ENCODE measurements at regions not wholly inside any gene's neighbourhood (a gene's known extent, or its start where the extent isn't known, plus 50 kb on each side); places are given as distances from the start of the nearest gene placed in this dataset.
"Not testable (repeated sequence)": the region's sequence is repeated elsewhere in the genome, so short reads cannot be mapped to it uniquely, and the experiment has no call there.

DNA sequence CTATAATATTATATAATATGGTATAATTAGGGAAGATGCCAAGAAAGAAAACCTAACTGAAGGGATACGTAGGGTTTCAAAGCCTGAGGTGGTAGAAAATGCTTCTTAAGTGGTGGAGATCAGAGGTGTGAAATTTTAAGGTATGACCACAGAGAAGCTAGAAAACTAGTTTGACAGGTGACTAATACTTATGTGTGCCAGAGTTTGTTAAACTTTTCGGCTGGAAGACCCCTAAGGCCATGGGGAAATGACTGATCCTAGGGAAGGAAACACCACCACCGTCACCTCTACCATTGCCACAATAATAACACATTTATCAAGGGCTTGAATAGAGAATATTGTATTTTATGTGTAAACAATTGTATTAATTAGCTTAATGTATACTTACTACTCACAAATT, 261.4 kb upstream of the GBE1 start:
- no peak for DNase-seq (ENCODE audit: low spot score)

DNA sequence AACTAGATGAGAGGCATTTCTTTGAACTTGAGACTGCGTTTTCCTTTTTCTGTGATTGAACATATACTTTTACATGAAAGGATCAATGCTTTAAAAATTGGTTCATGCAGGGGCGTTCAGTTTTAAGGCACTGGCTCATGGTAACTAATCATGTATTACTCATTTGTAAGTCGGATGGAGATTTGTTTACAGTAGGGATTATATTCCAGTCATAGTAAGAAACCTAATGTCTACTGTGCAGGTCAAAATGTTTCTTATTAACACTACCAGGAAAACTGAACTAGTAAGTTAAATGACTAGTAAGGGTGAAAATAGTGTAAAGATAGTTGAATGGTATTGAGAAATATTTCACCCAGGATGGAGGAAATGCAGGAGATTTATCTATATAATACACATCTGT, 258.8 kb upstream of the GBE1 start:
- no peak for DNase-seq (ENCODE audit: low spot score)

- no peak for DNase-seq (ENCODE audit: low spot score)
Measured at GRCh38 chr3:82015241-82015640, 253.8 kb upstream of the GBE1 start.

GRCh38 chr3:82012775-82013174, 251.3 kb upstream of the GBE1 start:
- no peak for DNase-seq (ENCODE audit: low spot score)

- no peak for DNase-seq (ENCODE audit: low spot score)
Measured at GRCh38 chr3:82011336-82011735, 249.9 kb upstream of the GBE1 start.

- DNase-seq (ENCODE audit: low spot score): no peak
Measured at GRCh38 chr3:82005266-82005665, 243.8 kb upstream of the GBE1 start.

DNA sequence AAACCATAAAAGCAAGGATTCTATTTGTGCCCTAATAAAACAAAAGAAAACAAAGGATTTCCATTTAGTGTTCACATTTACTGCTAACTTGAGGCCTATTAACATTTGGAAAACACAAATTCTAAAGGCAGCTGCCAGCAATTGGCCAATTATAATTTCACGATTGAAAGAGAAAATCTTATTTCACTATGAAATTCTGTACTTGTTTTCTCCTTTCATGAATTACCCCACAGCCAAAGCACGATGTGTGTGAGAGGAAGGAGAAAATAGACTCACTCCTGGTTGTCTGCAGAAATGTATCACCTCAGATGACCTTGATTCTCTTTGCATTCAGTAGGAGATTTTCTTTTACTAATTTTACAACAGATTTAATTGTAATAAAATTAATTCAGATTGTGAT, 242.8 kb upstream of the GBE1 start:
- DNase-seq (ENCODE audit: low spot score): no peak

GRCh38 chr3:82002986-82003642, 241.7 kb upstream of the GBE1 start:
- DNase-seq (ENCODE audit: low spot score): no peak

- DNase-seq (ENCODE audit: low spot score): no peak
Measured at GRCh38 chr3:82002491-82002890, 241.0 kb upstream of the GBE1 start.

- no peak for DNase-seq (ENCODE audit: low spot score)
Measured at GRCh38 chr3:82001276-82001923, 240.0 kb upstream of the GBE1 start.

GRCh38 chr3:82000773-82001172, 239.3 kb upstream of the GBE1 start:
- DNase-seq (ENCODE audit: low spot score): no peak

GRCh38 chr3:82000350-82000749, 238.9 kb upstream of the GBE1 start:
- DNase-seq (ENCODE audit: low spot score): no peak

- DNase-seq (ENCODE audit: low spot score): no peak
Measured at GRCh38 chr3:81998907-81999306, 237.5 kb upstream of the GBE1 start.

DNA sequence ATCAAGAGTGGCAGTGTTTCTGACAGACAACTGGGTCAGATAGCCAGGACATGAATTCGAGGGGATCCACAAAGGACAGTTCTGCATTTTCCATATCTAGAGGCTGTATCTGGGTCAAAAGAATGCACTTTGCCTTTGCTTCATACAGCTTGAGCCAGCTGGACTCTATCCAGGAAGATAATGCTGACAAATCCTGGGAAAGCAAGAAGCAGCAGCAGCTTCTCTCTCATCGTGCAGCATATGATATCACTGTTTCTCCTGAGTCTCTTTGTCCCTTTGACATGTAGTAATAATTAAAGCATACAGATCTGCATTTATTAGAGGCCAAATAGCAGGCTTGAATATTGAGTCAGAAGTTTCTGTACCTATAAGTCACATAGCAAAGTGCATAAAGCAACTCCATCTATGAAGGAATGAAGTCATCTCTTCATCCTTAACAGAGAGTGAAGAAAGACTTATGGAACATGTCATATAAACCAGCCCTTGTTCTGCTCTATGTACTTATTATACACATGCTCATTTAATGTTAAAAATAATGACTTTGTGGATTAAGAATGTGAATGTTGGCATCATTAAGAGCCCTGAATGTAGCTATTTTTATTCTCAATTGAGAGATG, 236.8 kb upstream of the GBE1 start:
- no peak for DNase-seq (ENCODE audit: low spot score)

GRCh38 chr3:81997390-81997789, 235.9 kb upstream of the GBE1 start:
- DNase-seq (ENCODE audit: low spot score): no peak

DNA sequence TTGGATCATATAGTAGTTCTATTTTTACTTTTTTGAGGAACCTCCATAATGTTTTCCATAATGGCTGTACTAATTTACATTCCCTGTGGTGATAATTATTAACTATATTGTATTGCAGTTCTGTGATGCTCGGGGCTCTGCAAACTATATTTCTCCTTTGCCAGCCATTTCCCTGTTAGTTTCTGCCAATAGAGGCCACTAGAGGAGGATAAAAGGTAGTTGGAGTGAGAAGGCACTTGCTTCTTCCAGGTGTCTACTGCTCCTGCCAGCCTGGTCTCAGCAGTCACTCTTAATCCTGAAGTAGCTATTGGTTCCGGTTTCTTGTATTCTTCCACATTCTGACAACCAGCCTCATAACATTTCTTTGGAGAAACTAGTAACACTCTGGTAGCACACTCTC, 233.9 kb upstream of the GBE1 start:
- DNase-seq (ENCODE audit: low spot score): no peak

GRCh38 chr3:81989758-81990157, 228.3 kb upstream of the GBE1 start:
- no peak for DNase-seq (ENCODE audit: low spot score)

- DNase-seq (ENCODE audit: low spot score): no peak
Measured at GRCh38 chr3:81989274-81989673, 227.8 kb upstream of the GBE1 start.

- DNase-seq (ENCODE audit: low spot score): not testable (repeated sequence)
Measured at GRCh38 chr3:81987412-81987811, 226.0 kb upstream of the GBE1 start.

- peak; percentile 38 for DNase-seq (ENCODE audit: low spot score)
Measured at GRCh38 chr3:81985996-81986723, 224.7 kb upstream of the GBE1 start.

GRCh38 chr3:81983382-81983781, 221.9 kb upstream of the GBE1 start:
- no peak for DNase-seq (ENCODE audit: low spot score)

Data from SK-N-DZ (cell line).